Ovary (tissue), 7 donors: ENCODE measurements at regions not wholly inside any gene's neighbourhood (a gene's known extent, or its start where the extent isn't known, plus 50 kb on each side); places are given as distances from the start of the nearest gene placed in this dataset.

Source experiments
- DNase-seq, 5 donors: peaks; one replicate each; pipeline ENCODE4 v3.0.0-alpha.2; 2019 to 2020
- H3K27ac ChIP-seq, 2 donors: fragments of 200-600 bp; one replicate each; pipeline versions ENCODE4 v1.5.1 to v1.8.0; 2019 to 2022
- H3K27me3 ChIP-seq: fragments of 200-600 bp; one replicate; pipeline ENCODE4 v1.8.0; 2022
- H3K36me3 ChIP-seq: fragments of 200-600 bp; sonication (generic); one replicate; pipeline ENCODE4 v1.5.1; 2019
- H3K4me1 ChIP-seq: one replicate; pipeline ENCODE4 v1.8.1; 2013; ENCODE audit warnings: mild to moderate bottlenecking, moderate library complexity; ENCODE audit not compliant: insufficient read depth
- H3K4me3 ChIP-seq: fragments of 200-600 bp; sonication (generic); one replicate; pipeline ENCODE4 v1.5.1; 2017
- H3K9me3 ChIP-seq, 2 donors: fragments of 200-600 bp in 1 of 2; sonication (generic) in 1 of 2; one replicate each; pipeline versions ENCODE4 v1.5.1 to v1.8.1; 2013 to 2019; ENCODE audit warnings: mild to moderate bottlenecking in 1 of 2, moderate library complexity in 1 of 2
- CTCF ChIP-seq, 3 donors: fragments of 450-650 bp in 2 of 3; fragments of 200-600 bp in 1 of 3; IDR thresholded peaks; one replicate each; pipeline versions ENCODE4 v1.5.1 to v1.8.0; 2016 to 2022; ENCODE audit warnings: antibody characterized with exemption in 3 of 3, mild to moderate bottlenecking in 1 of 3
- EP300 ChIP-seq: sonication (generic); formaldehyde crosslinking; IDR thresholded peaks from one replicate; pipeline ENCODE4 v1.6.1; 2017; ENCODE audit warnings: antibody characterized with exemption
- POLR2A ChIP-seq: fragments of 450-650 bp; IDR thresholded peaks from one replicate; pipeline ENCODE4 v1.6.1; 2017; ENCODE audit warnings: antibody characterized with exemption, mild to moderate bottlenecking, moderate library complexity
- WGBS, 3 donors: extraction: QIAGEN DNeasy Blood & Tissue Kit in 1 of 3; methylation state at CpG; one replicate each; pipeline versions ENCODE4 v1.1.5 to v1.1.7; 2013 to 2017; 5-methylcytosine and 5-hydroxymethylcytosine counted together
- intact Hi-C, 4 donors: fragments of 100-400 bp; cut with DNase I; formaldehyde crosslinking; loops; one replicate each; pipeline versions ENCODE4 v1.11.0 to v1.15.1; 2022 to 2023
- donor health status: DM: no; HTN: no; CAD: no; lungs with moderate emphysema.
- donor health status: DM: no; HTN: no; CAD: no.
- donor health status: Bipolar disorder and iron deficiency.
- donor health status: DM: no; HTN: no; CAD: no.
- donor health status: DM: yes; HTN: yes; CAD: no.

DNA sequence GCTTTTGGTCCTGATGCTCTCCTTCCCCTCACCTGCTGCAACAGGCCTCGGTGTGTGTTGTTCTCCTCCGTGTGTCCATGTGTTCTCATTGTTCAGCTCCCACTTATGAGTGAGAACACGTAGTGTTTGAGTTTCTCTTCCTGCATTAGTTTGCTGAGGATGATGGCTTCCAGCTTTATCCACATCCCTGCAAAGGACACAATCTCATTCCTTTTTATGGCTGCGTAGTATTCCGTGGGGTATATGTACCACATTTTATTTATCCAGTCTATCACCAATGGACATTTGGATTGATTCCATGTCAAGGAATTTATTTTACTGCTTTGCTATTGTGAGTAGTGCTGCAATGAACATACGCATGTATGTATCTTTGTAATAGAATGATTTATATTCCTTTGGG lies 116.9 kb upstream of the SIRPG start:
- Histone ChIP-seq H3K27me3 (no peaks in the 10 kb centered on the region), H3K27ac (no peak overlapping the region), H3K36me3 (no peaks in the 10 kb centered on the region), H3K4me3 (no peak overlapping the region), H3K4me1 (peaks cover 4% of the 10 kb centered on the region), H3K9me3 (no peaks in the 10 kb centered on the region)
- TF ChIP-seq CTCF (IDR thresholded peaks at IDR 0.05) (no peak), EP300 (no peak), POLR2A (no peak)
- 96 to 98% (median 98%) methylated on average over 6 of the region's 6 CpGs for WGBS, 3 donors
- intact Hi-C loops, result loop anchor here in 1 of 4 donors (10.0 kb wide), 1 partner anchor 690 kb away; no protein-coding TSS in a partner anchor
- no peak for DNase-seq

GRCh38 chr20:1773816-1774215 lies 116.2 kb upstream of the SIRPG start:
- Histone ChIP-seq H3K4me3 (no peak overlapping the region), H3K4me1 (peaks cover 4% of the 10 kb centered on the region), H3K9me3 (no peaks in the 10 kb centered on the region), H3K27me3 (no peaks in the 10 kb centered on the region), H3K27ac (no peak overlapping the region), H3K36me3 (no peaks in the 10 kb centered on the region)
- TF ChIP-seq EP300 (no peak), CTCF (IDR thresholded peaks at IDR 0.05) (no peak), POLR2A (no peak)
- intact Hi-C loops, result loop anchor here in 1 of 4 donors (10.0 kb wide), 1 partner anchor 691 kb away; no protein-coding TSS in a partner anchor
- 75 to 97% (median 87%) methylated on average over 2 of the region's 2 CpGs for WGBS, 3 donors
- DNase-seq, result no peak

DNA sequence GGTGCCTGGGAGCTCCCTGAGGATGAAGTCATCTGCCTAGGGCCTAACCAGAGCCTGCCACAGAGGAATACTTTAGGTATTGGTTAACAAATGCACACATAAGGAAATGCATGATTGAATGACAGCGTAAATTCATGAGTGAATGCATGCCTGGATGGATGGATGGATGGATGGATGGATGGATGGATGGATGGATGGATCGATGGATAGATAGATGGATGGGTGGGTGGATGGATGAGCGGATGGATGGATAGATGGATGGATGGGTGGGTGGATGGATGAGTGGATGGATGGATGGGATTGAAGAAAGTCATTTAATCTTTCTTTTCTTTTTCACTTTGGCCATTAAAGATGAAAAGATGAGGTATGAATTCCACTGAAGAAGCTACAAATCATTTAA lies 111.9 kb upstream of the SIRPG start:
- Histone ChIP-seq H3K27me3 (no peaks in the 10 kb centered on the region), H3K4me3 (no peak overlapping the region), H3K4me1 (peaks cover 2% of the 10 kb centered on the region), H3K9me3 (no peaks in the 10 kb centered on the region), H3K27ac (no peak overlapping the region), H3K36me3 (no peaks in the 10 kb centered on the region)
- no peak for TF ChIP-seq EP300
- TF ChIP-seq POLR2A, result no peak
- TF ChIP-seq CTCF (IDR thresholded peaks at IDR 0.05), result no peak
- intact Hi-C loops, result loop anchor here in 2 of 4 donors (5.0 to 10.0 kb wide), 2 partner anchors 405 to 408 kb away; no protein-coding TSS in a partner anchor
- DNase-seq, result no peak
- 90 to 92% (median 91%) methylated on average over 3 of the region's 3 CpGs for WGBS, 3 donors

DNA sequence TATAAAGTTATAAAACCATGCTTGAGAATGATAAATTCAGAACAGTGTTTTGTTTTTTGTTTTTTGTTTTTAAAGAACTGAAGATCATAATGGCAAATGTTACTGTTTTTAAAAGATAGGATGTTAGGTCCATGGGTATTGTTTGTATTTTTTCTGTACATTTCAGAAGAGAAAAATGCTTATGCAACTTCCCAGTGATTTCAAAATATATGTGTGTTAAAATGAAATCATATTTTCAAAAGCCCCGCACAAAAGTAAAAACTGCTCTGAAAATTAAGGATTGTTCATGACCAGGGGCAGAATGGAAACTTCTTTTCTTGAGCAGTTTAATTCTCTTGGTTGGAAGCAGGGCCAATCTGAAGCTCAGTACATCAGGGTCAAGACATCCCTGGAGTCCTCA lies 109.2 kb upstream of the SIRPG start:
- no peak overlapping the region for H3K4me3 ChIP-seq
- intact Hi-C loops, result loop anchor here in 2 of 4 donors (5.0 to 10.0 kb wide), 2 partner anchors 408 to 411 kb away; no protein-coding TSS in a partner anchor
- peaks cover 2% of the 10 kb centered on the region for H3K4me1 ChIP-seq
- WGBS, 3 donors, result 95 to 96% (median 95%) methylated on average over 1 of the region's 1 CpG
- no peak overlapping the region for H3K27ac ChIP-seq
- no peaks in the 10 kb centered on the region for H3K9me3 ChIP-seq
- no peaks in the 10 kb centered on the region for H3K27me3 ChIP-seq
- no peak for DNase-seq
- TF ChIP-seq POLR2A (no peak), CTCF (IDR thresholded peaks at IDR 0.05) (no peak), EP300 (no peak)
- no peaks in the 10 kb centered on the region for H3K36me3 ChIP-seq
